ENCODE measurements at regions not wholly inside any gene's neighbourhood (a gene's known extent, or its start where the extent isn't known, plus 50 kb on each side); places are given as distances from the start of the nearest gene placed in this dataset.

DNA sequence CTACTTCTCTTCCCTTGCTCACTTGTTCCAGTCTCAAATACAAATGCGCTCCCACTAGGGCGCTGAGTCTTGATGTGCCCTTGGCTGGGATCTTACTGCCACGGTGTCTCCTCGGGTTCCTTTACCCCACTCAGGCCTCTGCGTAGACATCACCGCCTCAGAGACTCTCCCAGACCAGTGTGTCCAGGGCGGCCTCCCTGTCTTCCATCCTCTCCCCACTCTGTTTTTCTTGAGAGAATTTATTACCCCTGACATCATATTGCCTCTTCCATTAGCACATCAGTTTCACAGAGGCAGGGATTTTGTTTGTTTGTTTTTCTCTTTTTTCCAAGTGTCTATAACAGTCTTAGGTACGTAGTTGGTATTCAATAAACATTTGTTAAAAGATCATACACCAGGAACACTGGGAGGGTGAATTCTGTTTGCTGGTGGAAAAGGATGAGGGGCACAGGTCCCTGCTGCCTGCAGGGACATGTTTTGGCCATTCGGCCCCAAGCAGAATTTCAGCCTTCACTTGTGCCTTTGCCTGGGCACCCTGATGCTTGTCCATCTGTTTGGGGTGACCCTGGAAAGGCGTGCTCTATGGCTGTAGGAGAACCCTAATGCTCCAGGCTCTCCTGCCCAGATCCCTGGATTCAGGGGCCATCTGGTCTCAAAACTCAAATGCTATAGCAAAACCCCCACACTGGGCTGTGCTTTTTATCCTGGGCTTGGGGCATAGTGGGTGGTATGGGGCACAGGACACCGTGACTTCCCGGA is 55.0 kb downstream of the RPL37A start:
- H3K27ac ChIP-seq: no peak overlapping the region
- 98% methylated on average over 11 of the region's 12 CpGs for WGBS
- TF ChIP-seq POLR2AphosphoS5 (IDR thresholded peaks at IDR 0.05) (no peak), POLR2A (IDR thresholded peaks at IDR 0.05) (no peak), EP300 (IDR thresholded peaks at IDR 0.05) (no peak)

GRCh38 chr2:216554286-216554685 is 55.6 kb downstream of the RPL37A start:
- Histone ChIP-seq H3K36me3 (no peaks in the 10 kb centered on the region), H3K9me3 (no peaks in the 10 kb centered on the region), H3K27me3 (no peaks in the 10 kb centered on the region), H3K4me3 (no peak overlapping the region), H3K27ac (no peak overlapping the region), H3K4me1 (peaks cover 30% of the 10 kb centered on the region)
- DNase-seq (ENCODE audit: low spot score in 2 of 2): no peak
- TF ChIP-seq POLR2A (IDR thresholded peaks at IDR 0.05): no peak
- no peak for TF ChIP-seq POLR2AphosphoS5 (IDR thresholded peaks at IDR 0.05)
- TF ChIP-seq EP300 (IDR thresholded peaks at IDR 0.05): no peak
- TF ChIP-seq, protein P1, sequence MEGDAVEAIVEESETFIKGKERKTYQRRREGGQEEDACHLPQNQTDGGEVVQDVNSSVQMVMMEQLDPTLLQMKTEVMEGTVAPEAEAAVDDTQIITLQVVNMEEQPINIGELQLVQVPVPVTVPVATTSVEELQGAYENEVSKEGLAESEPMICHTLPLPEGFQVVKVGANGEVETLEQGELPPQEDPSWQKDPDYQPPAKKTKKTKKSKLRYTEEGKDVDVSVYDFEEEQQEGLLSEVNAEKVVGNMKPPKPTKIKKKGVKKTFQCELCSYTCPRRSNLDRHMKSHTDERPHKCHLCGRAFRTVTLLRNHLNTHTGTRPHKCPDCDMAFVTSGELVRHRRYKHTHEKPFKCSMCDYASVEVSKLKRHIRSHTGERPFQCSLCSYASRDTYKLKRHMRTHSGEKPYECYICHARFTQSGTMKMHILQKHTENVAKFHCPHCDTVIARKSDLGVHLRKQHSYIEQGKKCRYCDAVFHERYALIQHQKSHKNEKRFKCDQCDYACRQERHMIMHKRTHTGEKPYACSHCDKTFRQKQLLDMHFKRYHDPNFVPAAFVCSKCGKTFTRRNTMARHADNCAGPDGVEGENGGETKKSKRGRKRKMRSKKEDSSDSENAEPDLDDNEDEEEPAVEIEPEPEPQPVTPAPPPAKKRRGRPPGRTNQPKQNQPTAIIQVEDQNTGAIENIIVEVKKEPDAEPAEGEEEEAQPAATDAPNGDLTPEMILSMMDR (IDR thresholded peaks at IDR 0.05): no peak
- WGBS: 89% methylated on average over 3 of the region's 3 CpGs

More for the DNA sequence above, 55.0 kb downstream of the RPL37A start:
- no peak overlapping the region for H3K4me3 ChIP-seq
- H3K4me1 ChIP-seq: peaks cover 32% of the 10 kb centered on the region
- H3K27me3 ChIP-seq: no peaks in the 10 kb centered on the region
- no peak for DNase-seq (ENCODE audit: low spot score in 2 of 2)
- H3K36me3 ChIP-seq: no peaks in the 10 kb centered on the region
- H3K9me3 ChIP-seq: no peaks in the 10 kb centered on the region

DNA sequence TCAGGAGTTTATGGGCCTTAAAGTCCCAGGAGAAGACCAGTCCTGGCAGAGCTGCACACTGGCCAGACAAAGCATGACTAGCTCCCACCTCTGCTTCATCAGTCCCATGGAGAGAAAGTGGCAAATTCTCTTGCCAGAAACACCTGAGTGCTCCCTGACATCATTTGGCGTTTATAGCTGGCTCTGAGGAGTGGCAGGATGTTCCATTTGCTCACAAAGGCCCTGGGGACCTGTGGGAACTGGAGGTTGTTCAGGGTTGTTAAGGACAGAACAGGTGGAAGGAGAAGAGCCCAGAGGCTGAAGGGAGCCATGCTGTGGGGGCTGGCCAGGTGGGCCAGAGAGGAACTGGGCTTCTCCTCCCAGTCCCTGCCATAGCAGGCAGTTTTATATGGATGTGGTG is 56.1 kb downstream of the RPL37A start:
- H3K4me3 ChIP-seq: no peak overlapping the region
- no peak for TF ChIP-seq POLR2AphosphoS5 (IDR thresholded peaks at IDR 0.05)
- TF ChIP-seq, protein P1 (IDR thresholded peaks at IDR 0.05): no peak
- no peaks in the 10 kb centered on the region for H3K9me3 ChIP-seq
- H3K27me3 ChIP-seq: no peaks in the 10 kb centered on the region
- H3K36me3 ChIP-seq: no peaks in the 10 kb centered on the region
- DNase-seq (ENCODE audit: low spot score in 2 of 2): no peak
- peaks cover 27% of the 10 kb centered on the region for H3K4me1 ChIP-seq
- no peak overlapping the region for H3K27ac ChIP-seq
- 15% methylated on average over 1 of the region's 1 CpG for WGBS

DNA sequence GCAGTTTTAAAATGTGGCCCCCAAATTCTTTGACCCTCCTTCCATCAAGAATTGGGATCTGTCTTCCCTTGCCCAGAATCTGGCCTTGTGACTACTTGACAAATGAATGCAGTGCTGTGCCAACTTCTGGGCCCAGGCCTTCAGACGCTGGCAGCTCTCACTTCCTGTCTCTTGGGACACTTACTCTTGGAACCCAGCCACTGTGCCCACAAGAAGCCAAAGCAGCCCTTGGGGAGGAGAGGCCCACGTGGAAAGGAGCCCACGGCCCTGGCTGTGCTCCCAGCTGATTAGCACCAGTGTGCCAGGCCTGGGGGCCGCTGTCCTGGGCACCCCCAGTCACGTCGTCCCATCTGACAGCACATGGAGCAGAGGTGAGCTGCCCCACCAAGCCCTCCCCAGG is 56.6 kb downstream of the RPL37A start:
- no peaks in the 10 kb centered on the region for H3K36me3 ChIP-seq
- no peaks in the 10 kb centered on the region for H3K9me3 ChIP-seq
- H3K4me1 ChIP-seq: peaks cover 27% of the 10 kb centered on the region
- no peak for TF ChIP-seq POLR2AphosphoS5 (IDR thresholded peaks at IDR 0.05)
- TF ChIP-seq POLR2A (IDR thresholded peaks at IDR 0.05): no peak
- TF ChIP-seq, protein P1 (IDR thresholded peaks at IDR 0.05): no peak
- no peak for TF ChIP-seq EP300 (IDR thresholded peaks at IDR 0.05)
- H3K27ac ChIP-seq: no peak overlapping the region
- DNase-seq (ENCODE audit: low spot score in 2 of 2): peak in 1 of 2 donors; percentile 70
- H3K4me3 ChIP-seq: no peak overlapping the region
- 11% methylated on average over 1 of the region's 6 CpGs for WGBS
- no peaks in the 10 kb centered on the region for H3K27me3 ChIP-seq

DNA sequence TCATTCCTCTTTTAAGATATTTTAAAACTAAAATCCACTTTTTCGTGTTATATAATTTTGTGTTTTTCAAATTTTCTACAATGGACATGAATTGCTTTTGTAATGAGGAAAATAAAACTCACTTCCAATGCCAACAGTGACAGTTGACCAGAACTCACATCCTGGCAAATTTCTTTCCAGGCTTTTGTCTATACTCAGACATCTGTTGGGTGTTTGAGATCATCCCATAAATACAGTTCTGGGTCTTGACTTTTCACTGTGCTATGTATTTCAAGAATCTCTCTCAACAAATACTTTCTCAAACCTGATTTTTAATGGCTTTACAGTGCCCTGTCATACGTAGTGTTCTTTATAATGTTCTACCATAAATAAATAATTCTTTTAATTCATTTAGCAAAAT is 57.6 kb downstream of the RPL37A start:
- Histone ChIP-seq H3K36me3 (no peaks in the 10 kb centered on the region), H3K27me3 (no peaks in the 10 kb centered on the region), H3K4me3 (no peak overlapping the region), H3K9me3 (no peaks in the 10 kb centered on the region), H3K27ac (no peak overlapping the region), H3K4me1 (peaks cover 23% of the 10 kb centered on the region)
- DNase-seq (ENCODE audit: low spot score in 2 of 2): no peak
- TF ChIP-seq POLR2AphosphoS5 (IDR thresholded peaks at IDR 0.05): no peak
- TF ChIP-seq, protein P1 (IDR thresholded peaks at IDR 0.05): no peak
- no peak for TF ChIP-seq EP300 (IDR thresholded peaks at IDR 0.05)
- no peak for TF ChIP-seq POLR2A (IDR thresholded peaks at IDR 0.05)
- 95% methylated on average over 2 of the region's 2 CpGs for whole genome bisulfite sequencing

Data from suprapubic skin (tissue), 4 donors.